Caco-2 (cell line): ENCODE measurements at regions not wholly inside any gene's neighbourhood (a gene's known extent, or its start where the extent isn't known, plus 50 kb on each side); places are given as distances from the start of the nearest gene placed in this dataset.

ENCODE experiments used
- BruUV-seq: library from RNA; stranded (reverse); fragments of 400-500 nt; replicated peaks from 2 replicates; lab custom pipeline; 2021; lab: Mats Ljungman, UMichigan
- CTCF ChIA-PET: fragments of 300-600 bp; sonication (Branson Sonifier 250); formaldehyde crosslinking; loops from one replicate; lab custom pipeline; 2022; ENCODE audit warnings: antibody characterized with exemption; lab: Charles Lee
- POLR2A ChIA-PET: fragments of 300-600 bp; sonication (Branson Sonifier 250); formaldehyde crosslinking; loops from one replicate; lab custom pipeline; 2022; ENCODE audit warnings: antibody characterized with exemption; lab: Charles Lee
- DNase-seq, 2 experiments: peaks; one replicate each; pipeline versions ENCODE4 v3.0.0 to v3.0.0-alpha.2; 2020 to 2022
- H3K27me3 ChIP-seq: replicated peaks from 2 replicates; pipeline ENCODE4 v1.6.0; 2011; ENCODE audit warnings: low read length; ENCODE audit not compliant: control insufficient read depth, insufficient read depth
- H3K36me3 ChIP-seq: 2 replicates; pipeline ENCODE4 v1.5.1; 2011; ENCODE audit warnings: low read length; ENCODE audit not compliant: control insufficient read depth, insufficient read depth
- H3K4me1 ChIP-seq: fragments of 250-450 bp; sonication (Bioruptor Pico); 2 replicates; pipeline ENCODE4 v1.5.1; 2020; ENCODE audit warnings: mild to moderate bottlenecking
- H3K4me3 ChIP-seq: 2 replicates; pipeline ENCODE4 v1.5.1; 2011; ENCODE audit warnings: low read depth, mild to moderate bottlenecking, control low read depth, low read length
- H3K9me3 ChIP-seq: fragments of 250-450 bp; sonication (Bioruptor Pico); 2 replicates; pipeline ENCODE4 v1.5.1; 2020; ENCODE audit warnings: mild to moderate bottlenecking, moderate library complexity
- H3K27ac Mint-ChIP-seq: one replicate; pipeline ENCODE4 v1.8.0; 2022; ENCODE audit warnings: mixed read lengths; ENCODE audit not compliant: unreplicated experiment
- H3K27me3 Mint-ChIP-seq: one replicate; pipeline ENCODE4 v1.8.0; 2022; ENCODE audit warnings: mixed read lengths; ENCODE audit not compliant: insufficient read depth, unreplicated experiment
- H3K36me3 Mint-ChIP-seq: one replicate; pipeline ENCODE4 v1.8.0; 2022; ENCODE audit warnings: mild to moderate bottlenecking, mixed read lengths; ENCODE audit not compliant: insufficient read depth, unreplicated experiment
- H3K4me1 Mint-ChIP-seq: one replicate; pipeline ENCODE4 v1.8.0; 2022; ENCODE audit warnings: low read depth, mixed read lengths; ENCODE audit not compliant: unreplicated experiment
- H3K4me3 Mint-ChIP-seq: one replicate; pipeline ENCODE4 v1.8.0; 2022; ENCODE audit warnings: mild to moderate bottlenecking, moderate library complexity, mixed read lengths; ENCODE audit not compliant: unreplicated experiment
- H3K9me3 Mint-ChIP-seq: one replicate; pipeline ENCODE4 v1.8.0; 2022; ENCODE audit warnings: mixed read lengths; ENCODE audit not compliant: unreplicated experiment
- intact Hi-C: fragments of 100-400 bp; cut with micrococcal nuclease; formaldehyde crosslinking; loops from one replicate; pipeline ENCODE4 v1.10.0; 2022; ENCODE audit not compliant: unreplicated experiment
- TF ChIP-seq, protein P1 (sequence below), 2 experiments: fragments of 200-600 bp in 1 of 2; IDR thresholded peaks; 1 replicate in 1 of 2; 2 replicates in 1 of 2; pipeline versions ENCODE4 v1.5.1 to v1.8.0; 2011 to 2022; ENCODE audit warnings: antibody characterized with exemption in 1 of 2, control low read depth in 1 of 2, inconsistent platforms in 1 of 2, low read depth in 1 of 2, low read length in 1 of 2, mild to moderate bottlenecking in 1 of 2, moderate library complexity in 1 of 2; ENCODE audit not compliant: insufficient read depth in 1 of 2, severe bottlenecking in 1 of 2, unreplicated experiment in 1 of 2

DNA sequence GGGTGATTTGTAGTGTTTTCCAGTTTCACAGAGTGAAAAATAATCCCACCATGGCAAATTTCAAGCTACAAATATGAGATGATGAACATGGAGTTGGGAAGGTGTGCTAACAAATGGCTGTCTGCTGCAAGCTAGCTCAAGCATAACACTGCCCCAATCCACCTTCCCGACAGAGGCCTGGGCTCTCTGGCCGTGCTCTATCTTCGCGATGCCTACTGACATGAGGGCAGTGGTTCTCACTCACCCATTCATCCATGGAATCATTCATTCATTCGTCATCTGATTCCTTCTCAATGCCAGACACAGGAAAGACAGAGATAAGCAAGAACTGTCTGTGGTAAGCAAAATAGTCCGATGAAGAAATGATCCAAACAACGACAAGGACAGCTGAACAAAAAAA, 65.4 kb downstream of the ZNF467 start:
- Histone ChIP-seq H3K9me3 (peaks cover 21% of the 10 kb centered on the region), H3K36me3 (no peaks in the 10 kb centered on the region), H3K4me1 (no peaks in the 10 kb centered on the region), H3K27me3 (no peaks in the 10 kb centered on the region), H3K4me3 (no peak overlapping the region)
- Mint-ChIP-seq H3K4me1 (no peaks in the 10 kb centered on the region), H3K4me3 (no peak overlapping the region), H3K9me3 (peaks cover 29% of the 10 kb centered on the region), H3K36me3 (no peaks in the 10 kb centered on the region), H3K27ac (no peak overlapping the region), H3K27me3 (no peaks in the 10 kb centered on the region)
- intact Hi-C loops: no loop called here
- POLR2A ChIA-PET: no interaction called here
- TF ChIP-seq, protein P1, sequence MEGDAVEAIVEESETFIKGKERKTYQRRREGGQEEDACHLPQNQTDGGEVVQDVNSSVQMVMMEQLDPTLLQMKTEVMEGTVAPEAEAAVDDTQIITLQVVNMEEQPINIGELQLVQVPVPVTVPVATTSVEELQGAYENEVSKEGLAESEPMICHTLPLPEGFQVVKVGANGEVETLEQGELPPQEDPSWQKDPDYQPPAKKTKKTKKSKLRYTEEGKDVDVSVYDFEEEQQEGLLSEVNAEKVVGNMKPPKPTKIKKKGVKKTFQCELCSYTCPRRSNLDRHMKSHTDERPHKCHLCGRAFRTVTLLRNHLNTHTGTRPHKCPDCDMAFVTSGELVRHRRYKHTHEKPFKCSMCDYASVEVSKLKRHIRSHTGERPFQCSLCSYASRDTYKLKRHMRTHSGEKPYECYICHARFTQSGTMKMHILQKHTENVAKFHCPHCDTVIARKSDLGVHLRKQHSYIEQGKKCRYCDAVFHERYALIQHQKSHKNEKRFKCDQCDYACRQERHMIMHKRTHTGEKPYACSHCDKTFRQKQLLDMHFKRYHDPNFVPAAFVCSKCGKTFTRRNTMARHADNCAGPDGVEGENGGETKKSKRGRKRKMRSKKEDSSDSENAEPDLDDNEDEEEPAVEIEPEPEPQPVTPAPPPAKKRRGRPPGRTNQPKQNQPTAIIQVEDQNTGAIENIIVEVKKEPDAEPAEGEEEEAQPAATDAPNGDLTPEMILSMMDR (IDR thresholded peaks at IDR 0.05; ENCODE audit: insufficient read depth in 1 of 2, low read depth in 1 of 2, low read length in 1 of 2, severe bottlenecking in 1 of 2, unreplicated experiment in 1 of 2): no peak
- BruUV-seq: no TSS peak
- DNase-seq: no peak
- CTCF ChIA-PET: no interaction called here

GRCh38 chr7:149707448-149707886, 65.9 kb downstream of the ZNF467 start:
- no peak overlapping the region for H3K4me3 ChIP-seq
- no peak for DNase-seq
- no peak overlapping the region for H3K4me3 Mint-ChIP-seq
- H3K9me3 Mint-ChIP-seq: peaks cover 34% of the 10 kb centered on the region
- no peaks in the 10 kb centered on the region for H3K36me3 Mint-ChIP-seq
- no peaks in the 10 kb centered on the region for H3K27me3 Mint-ChIP-seq
- H3K4me1 Mint-ChIP-seq: no peaks in the 10 kb centered on the region
- H3K4me1 ChIP-seq: no peaks in the 10 kb centered on the region
- TF ChIP-seq, protein P1 (IDR thresholded peaks at IDR 0.05; ENCODE audit: insufficient read depth in 1 of 2, low read depth in 1 of 2, low read length in 1 of 2, severe bottlenecking in 1 of 2, unreplicated experiment in 1 of 2): no peak
- H3K9me3 ChIP-seq: peaks cover 21% of the 10 kb centered on the region
- no peak overlapping the region for H3K27ac Mint-ChIP-seq
- ChIA-PET CTCF (no interaction called here), POLR2A (no interaction called here)
- no TSS peak for BruUV-seq
- H3K27me3 ChIP-seq: no peaks in the 10 kb centered on the region
- intact Hi-C loops: no loop called here
- H3K36me3 ChIP-seq: no peaks in the 10 kb centered on the region

GRCh38 chr7:149706398-149706797, 67.0 kb downstream of the ZNF467 start:
- no peaks in the 10 kb centered on the region for H3K36me3 Mint-ChIP-seq
- no peak overlapping the region for H3K4me3 Mint-ChIP-seq
- H3K9me3 Mint-ChIP-seq: peaks cover 32% of the 10 kb centered on the region
- no peaks in the 10 kb centered on the region for H3K4me1 Mint-ChIP-seq
- CTCF ChIA-PET: no interaction called here
- H3K27ac Mint-ChIP-seq: no peak overlapping the region
- H3K4me3 ChIP-seq: no peak overlapping the region
- H3K4me1 ChIP-seq: no peaks in the 10 kb centered on the region
- H3K27me3 Mint-ChIP-seq: no peaks in the 10 kb centered on the region
- no peaks in the 10 kb centered on the region for H3K36me3 ChIP-seq
- intact Hi-C loops: no loop called here
- BruUV-seq: no TSS peak
- DNase-seq: no peak
- peaks cover 15% of the 10 kb centered on the region for H3K9me3 ChIP-seq
- TF ChIP-seq, protein P1 (IDR thresholded peaks at IDR 0.05; ENCODE audit: insufficient read depth in 1 of 2, low read depth in 1 of 2, low read length in 1 of 2, severe bottlenecking in 1 of 2, unreplicated experiment in 1 of 2): no peak
- no peaks in the 10 kb centered on the region for H3K27me3 ChIP-seq
- POLR2A ChIA-PET: no interaction called here
